GM18520 (cell line): ENCODE measurements at regions not wholly inside any gene's neighbourhood (a gene's known extent, or its start where the extent isn't known, plus 50 kb on each side); places are given as distances from the start of the nearest gene placed in this dataset.

Experiments used
- ATAC-seq: cut with Tn5 transposase; IDR thresholded peaks from one replicate; pipeline ENCODE4 v1.9.1; 2021; ENCODE audit not compliant: unreplicated experiment

GRCh38 chr1:69126796-69127195 is 440.9 kb upstream of the LRRC7 start:
- ATAC-seq = no peak

DNA sequence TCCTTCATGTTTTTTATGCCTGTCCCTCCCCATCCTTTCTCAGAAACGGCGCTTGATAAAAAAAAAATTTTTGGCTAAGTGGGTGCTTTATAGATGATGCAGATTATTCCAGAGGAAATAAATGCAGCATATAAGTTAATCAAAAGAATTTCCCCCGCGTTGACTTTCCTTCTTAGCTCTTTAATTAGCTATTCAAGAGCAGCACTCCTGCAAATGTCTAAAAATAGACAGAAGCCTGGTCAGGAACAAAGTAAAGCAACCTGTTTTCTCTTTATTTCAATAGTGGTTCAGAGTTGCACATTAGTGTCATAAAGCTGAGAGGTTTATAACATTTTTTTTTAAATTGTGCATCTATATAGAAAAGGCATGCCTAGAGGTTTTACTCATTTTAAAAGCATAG is 439.5 kb upstream of the LRRC7 start:
- no peak for ATAC-seq

DNA sequence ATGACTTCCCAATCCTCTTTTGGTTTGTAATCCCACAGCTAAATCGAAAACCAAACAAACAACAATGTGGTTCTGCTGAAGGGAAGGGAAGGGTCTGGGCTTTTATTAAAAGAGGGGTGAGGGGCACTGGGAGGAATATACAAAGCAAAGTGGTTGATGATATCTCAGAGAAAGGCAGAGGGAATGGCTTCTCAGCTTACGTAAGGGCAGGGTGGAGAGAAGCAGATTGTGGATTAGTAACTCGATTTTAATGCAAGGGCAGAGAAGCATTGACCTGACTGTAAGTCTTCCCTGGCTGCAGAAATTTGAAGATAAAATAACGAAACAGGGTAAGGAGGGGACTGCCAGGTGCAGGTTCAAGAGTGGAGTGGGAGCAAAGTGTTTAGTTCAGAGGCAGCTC is 438.2 kb upstream of the LRRC7 start:
- no peak for ATAC-seq

DNA sequence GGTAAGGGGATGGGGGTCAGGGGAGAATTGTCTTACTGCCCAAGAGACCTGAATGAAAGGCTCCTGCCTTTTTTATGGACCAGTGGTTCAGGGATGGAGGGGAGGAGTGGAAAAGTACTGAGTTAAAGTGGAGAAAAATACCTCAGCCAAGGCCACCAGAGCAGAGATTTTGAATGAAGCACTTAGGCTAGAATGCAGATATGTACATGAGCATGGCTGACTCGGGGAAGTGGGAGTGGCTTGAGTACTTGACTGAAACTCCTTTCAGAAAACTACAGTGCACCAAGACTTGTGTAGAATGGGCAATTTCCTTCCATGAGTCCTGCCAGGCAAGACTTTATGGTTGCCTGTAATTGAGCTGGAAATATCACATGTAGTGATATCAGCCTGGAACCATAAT is 429.6 kb upstream of the LRRC7 start:
- ATAC-seq = no peak

DNA sequence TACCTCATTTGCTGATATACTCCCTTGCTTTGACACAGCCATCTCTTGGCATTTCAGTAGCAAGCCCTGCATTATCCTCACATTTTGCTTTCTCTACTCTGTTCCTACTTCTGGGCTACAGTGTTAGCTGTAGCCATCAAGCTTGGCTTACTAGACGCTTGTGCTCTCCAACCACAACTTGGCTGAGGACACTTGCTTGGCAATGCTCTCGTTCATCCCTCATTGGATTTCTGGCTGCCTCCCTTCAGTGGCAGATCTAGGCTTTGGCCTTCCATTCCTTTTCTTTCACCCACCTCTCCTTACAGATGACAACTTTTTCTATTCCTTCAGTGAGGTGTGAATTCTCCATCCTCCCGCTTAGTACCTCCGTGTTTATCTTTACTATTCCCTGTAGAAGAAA is 428.7 kb upstream of the LRRC7 start:
- no peak for ATAC-seq

- no peak for ATAC-seq
Measured at GRCh38 chr1:69146303-69146702, 421.4 kb upstream of the LRRC7 start.

DNA sequence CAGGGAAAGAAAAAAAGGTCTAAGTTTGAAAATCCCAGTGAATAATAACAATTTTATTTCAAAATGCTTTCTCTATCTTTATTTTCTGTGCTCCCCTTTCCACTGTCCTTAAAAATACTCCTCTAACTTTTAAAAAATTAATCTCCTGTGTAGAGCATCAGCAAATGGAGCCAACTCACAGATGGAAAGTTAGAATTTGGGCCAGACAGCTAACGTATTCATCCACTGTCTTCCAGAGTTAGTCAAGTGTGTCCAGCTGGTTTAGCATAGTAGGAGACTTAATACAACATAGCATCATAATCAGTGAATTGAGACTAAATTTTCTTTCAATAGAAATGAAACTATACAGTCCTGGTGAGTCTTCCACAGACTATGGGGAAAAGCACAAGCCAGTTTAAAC is 419.0 kb upstream of the LRRC7 start:
- no peak for ATAC-seq

DNA sequence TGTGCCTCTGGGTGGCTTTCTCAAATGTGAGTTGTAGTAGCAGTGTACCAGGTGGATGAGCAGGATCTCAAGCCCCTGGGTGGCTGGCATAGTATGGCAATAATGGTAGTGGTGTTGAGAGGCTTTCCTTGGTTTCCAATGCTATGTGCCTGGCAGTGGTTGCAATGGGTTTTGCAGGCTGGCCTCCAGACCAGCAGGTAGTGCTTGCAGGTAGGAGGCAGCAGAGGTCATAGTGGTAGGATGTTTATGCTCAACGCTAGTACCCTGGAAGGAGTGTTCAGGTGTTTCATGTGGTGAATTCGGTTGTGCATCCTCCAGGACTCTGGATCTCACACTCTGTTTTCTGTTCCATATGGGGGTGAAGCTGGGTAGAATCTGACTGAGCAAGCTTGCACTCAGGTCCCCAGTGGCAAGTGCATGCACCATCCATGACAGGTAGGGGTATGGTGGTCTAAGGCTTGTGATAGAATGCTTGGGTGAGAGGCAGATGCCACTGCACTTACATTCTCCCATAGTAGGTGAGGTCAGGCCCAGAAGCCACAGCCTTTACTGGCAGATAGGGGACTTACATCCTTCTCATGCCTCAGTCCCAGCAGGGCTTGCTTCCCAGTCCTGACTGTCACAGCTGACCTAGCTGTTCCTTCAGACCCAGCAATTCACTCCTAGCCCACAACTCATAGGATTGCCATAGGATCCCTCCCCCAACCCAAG is 410.5 kb upstream of the LRRC7 start:
- ATAC-seq = no peak

DNA sequence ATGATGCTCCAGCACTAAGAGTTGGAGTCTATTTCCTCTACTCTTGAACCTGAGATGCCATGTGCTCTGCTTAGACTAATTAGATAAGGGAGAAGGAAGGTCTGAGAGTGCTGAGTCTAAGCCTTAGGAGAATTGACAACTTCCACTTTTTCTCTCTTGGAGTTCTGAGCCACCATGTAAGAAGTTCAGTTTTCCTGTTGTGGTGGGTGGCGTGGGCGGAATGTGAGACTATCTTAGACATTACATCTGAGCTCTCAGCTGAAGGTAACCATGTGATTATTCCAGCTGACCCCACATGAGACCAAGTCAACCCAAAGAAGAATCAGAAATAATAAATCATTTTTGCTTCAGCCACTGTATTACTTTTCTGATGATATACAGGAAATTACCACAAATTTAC is 404.5 kb upstream of the LRRC7 start:
- ATAC-seq = no peak

DNA sequence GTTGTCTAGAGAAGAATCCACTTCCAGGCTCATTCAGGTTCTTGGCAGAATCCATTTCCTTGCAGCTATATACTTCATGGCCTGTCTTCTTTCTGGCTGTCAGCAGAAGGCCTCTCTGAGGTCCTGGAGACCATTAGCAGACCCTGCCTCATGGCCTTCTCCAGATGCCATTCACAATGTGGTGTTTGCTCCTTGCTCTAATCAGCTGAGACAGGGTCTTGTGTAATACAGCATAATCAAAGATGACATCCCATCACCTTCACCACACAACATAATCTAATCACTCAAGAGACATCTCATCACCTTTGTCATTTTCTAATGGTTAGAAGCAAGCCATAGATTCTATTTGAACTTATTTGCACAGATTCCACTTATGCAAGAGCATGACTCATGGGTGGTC is 403.9 kb upstream of the LRRC7 start:
- no peak for ATAC-seq

GRCh38 chr1:69167876-69168275 is 399.8 kb upstream of the LRRC7 start:
- no peak for ATAC-seq

- no peak for ATAC-seq
Measured at GRCh38 chr1:69171248-69171647, 396.5 kb upstream of the LRRC7 start.

- no peak for ATAC-seq
Measured at GRCh38 chr1:69172003-69173000, 395.4 kb upstream of the LRRC7 start.

GRCh38 chr1:69175053-69175452 is 392.7 kb upstream of the LRRC7 start:
- no peak for ATAC-seq

GRCh38 chr1:69180358-69180757 is 387.4 kb upstream of the LRRC7 start:
- no peak for ATAC-seq

DNA sequence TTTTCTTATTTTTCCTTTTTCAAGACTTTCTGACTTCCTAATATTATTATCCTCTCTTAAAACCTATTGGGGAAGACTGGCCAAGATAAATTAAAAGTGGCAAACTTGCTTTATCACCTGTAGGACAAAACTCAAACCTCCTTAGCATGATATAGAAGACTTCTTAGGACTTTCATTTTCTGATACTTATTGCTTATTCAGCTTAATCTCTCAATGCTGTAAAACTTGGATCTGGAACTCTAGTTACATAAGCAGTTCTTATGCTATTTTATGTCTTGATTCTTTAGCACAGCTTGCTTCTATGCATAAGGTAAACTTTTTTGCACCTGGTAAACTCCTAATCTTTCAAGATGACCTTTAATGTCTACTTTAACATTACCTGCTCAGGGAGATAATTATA is 382.3 kb upstream of the LRRC7 start:
- ATAC-seq = no peak

DNA sequence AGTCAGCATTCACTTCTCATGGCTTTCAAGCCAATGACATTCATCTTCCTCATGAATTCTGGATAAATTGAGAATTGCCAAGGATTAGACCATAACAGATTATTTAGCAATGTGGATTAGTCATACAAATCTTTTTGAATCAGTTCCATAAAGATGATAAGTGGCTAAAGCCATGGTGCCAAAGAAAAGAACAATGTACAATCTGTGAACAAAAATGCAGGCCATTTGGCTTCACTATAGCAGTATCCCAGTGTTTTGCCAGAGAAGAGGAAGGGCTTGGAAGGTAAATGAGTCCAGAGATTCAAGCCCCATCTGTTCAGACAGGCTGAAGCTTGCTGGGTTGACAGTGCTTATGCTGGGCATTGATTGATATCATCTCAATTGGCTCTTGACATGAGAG is 376.4 kb upstream of the LRRC7 start:
- no peak for ATAC-seq

DNA sequence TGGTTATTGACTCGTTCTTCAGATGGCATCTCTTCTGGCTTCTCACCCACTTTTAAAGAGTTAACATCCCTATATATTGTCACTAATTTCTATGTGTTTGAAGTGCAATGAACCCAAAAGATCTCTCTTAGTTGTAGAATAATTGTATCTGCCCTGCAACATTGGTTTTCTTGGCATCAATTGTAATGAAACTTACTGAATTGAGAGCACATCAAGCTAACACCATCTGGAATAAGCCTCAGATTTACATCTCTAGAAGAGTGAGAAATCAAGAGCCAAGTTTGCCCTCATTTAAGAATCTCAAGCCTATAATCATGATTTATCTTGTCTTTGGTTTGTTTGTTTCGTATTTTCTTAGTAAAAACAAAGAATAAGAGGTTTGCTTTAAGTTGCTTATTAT is 372.6 kb upstream of the LRRC7 start:
- no peak for ATAC-seq

GRCh38 chr1:69196071-69196470 is 371.7 kb upstream of the LRRC7 start:
- no peak for ATAC-seq

DNA sequence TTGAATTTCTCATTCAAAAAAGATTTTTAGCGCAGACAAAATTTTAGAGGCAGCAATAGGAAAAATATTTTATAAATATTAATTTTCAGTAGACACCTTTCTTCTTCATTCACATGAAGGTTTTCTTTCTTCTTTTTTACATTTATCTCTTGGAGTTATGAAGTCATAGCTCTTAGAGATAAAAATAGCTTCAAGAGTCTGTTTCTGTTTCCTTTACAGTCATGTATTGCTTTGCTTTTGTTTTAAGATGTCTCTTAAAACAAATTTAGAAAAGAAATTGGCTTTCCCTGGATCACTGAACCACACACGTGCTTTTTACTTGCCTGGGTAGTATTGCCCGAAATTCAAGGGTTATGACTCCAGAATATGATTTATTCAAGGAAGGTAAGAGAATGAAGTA is 369.9 kb upstream of the LRRC7 start:
- ATAC-seq = no peak

GRCh38 chr1:69201716-69202115 is 366.0 kb upstream of the LRRC7 start:
- ATAC-seq = no peak

DNA sequence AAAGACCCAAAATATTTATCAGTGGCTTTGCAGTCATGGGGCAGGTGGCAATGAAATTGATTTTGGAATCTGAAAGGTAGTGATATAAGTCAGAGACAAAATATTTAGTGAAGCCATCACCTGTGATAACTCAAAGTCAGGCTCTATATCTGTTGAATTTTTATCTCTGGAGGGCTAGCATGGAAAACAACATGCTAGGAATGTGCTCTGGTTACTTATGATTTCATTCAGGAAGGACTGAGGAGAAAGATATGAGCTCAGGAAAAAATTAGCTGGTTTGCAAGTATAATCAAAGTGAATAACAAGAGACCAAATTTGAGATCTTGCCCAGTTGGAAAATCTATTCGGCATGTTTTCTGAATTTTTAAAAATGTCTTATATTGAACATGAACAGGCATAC is 364.6 kb upstream of the LRRC7 start:
- ATAC-seq = no peak
